HT1080 (cell line): ENCODE measurements at regions not wholly inside any gene's neighbourhood (a gene's known extent, or its start where the extent isn't known, plus 50 kb on each side); places are given as distances from the start of the nearest gene placed in this dataset.

Experiments used
- DNase-seq: peaks from one replicate; pipeline ENCODE4 v3.0.0-alpha.2; 2015; ENCODE audit warnings: low read depth

DNA sequence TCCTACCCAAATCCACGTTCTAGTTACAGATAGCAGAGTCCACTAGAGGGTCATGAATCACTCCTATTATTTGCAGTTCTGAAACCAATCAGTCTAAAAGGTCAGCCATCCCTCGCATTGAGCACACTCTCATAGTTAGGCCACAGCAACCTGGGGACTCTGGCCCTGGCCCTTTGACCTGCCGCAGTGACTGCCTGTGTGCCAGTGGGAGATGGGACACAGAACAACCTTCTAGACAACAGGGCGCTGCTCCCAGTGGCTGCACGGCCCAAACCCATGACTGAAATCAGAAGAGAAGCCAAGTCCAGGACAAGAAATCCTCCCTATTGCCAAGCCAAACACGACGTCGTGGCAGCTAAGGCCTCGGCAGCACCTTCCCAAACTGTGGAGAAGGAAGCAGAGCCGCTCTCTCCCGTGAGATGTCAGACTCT lies 158.5 kb downstream of the HERPUD2 start:
- no peak for DNase-seq

GRCh38 chr7:35533902-35534301 lies 161.0 kb downstream of the HERPUD2 start:
- no peak for DNase-seq

DNA sequence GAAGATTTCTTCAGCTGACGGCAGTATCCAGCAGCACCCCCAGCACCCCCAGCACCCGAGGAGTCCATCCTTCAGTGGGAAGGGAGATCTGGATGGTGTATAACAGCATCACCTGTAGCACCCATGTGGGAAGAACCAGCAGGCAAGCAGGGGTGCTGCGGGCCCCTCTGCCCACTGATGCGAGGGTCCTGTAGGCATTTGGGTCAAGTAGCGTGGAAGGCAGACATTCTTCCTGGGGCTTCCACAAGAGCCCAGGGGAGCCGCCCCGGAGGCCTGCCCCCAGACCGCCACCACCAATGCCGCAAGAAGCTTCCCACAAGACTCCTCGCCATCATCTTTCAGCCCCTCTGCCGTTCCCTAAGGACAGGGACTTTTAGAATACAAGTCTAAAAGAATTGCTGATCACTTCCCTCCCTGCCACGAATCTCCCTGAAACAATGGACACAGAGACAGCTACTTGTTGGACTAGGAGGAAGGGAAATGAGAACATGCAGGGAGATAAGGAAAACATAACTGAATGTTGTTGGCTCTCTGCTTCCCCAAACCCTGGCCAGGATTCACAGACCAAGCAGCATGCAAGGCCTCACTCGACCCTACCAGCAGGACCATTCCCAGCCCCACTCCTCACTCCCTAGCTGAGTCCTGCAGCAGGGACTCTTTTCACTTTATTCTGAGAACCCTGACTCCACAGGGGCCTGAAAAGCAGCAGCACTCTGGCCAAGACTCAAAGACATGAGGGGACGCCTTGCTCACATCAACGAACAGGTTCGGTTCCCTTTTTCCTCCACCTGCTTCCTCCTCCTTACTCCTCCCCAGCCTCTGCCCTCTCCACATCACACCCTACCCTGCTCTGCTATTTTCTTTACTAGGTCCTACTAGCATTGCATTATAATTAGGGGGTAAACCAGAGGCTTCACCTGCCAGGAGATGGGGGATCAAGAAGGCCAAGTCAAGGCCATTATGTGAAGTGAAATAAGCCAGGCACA lies 164.5 kb downstream of the HERPUD2 start:
- no peak for DNase-seq

- no peak for DNase-seq
These were observed 165.2 kb downstream of the HERPUD2 start for GRCh38 chr7:35529713-35530112.

GRCh38 chr7:35528381-35528977 lies 166.5 kb downstream of the HERPUD2 start:
- DNase-seq = no peak

- no peak for DNase-seq
These were observed 168.3 kb downstream of the HERPUD2 start for GRCh38 chr7:35526645-35527044.

- no peak for DNase-seq
These were observed 170.7 kb downstream of the HERPUD2 start for GRCh38 chr7:35524112-35524804.

DNA sequence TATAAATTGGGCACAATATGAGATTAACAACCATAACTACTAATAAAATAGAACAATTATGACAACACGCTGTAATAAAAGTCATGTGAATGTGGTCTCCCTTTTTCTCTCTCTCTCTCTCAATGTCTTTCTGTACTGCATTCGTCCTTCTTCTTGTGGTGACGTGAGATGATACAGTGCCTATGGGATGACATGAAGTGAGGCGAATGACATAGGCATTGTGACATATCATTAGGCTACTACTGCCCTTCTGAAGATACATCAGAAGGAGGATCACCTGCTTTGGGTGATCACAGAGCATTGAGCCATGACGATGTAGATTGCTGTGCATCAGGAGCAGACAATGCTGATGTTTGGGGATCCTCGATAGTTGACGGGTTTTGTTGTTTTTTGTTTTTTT lies 171.6 kb downstream of the HERPUD2 start:
- DNase-seq = no peak

GRCh38 chr7:35522697-35523096 lies 172.2 kb downstream of the HERPUD2 start:
- DNase-seq = no peak

DNA sequence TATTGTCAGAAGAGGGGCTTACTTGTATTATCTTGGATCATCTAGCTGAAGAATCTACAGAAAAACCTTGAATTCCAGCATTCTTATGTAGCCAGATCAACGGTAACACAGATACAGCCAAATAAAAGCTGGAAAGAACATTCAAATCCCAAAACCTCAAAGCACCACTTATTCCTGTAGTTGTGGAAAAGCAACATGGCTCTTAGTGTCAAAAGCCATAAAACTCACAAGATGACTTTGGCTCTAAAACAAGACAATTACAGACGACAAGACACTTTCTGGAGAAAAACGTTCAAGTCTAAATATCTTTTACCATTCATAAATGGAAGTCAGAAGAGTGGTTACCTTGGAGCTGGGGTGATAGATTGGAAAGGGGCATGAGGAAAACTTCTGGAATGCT lies 173.0 kb downstream of the HERPUD2 start:
- no peak for DNase-seq

DNA sequence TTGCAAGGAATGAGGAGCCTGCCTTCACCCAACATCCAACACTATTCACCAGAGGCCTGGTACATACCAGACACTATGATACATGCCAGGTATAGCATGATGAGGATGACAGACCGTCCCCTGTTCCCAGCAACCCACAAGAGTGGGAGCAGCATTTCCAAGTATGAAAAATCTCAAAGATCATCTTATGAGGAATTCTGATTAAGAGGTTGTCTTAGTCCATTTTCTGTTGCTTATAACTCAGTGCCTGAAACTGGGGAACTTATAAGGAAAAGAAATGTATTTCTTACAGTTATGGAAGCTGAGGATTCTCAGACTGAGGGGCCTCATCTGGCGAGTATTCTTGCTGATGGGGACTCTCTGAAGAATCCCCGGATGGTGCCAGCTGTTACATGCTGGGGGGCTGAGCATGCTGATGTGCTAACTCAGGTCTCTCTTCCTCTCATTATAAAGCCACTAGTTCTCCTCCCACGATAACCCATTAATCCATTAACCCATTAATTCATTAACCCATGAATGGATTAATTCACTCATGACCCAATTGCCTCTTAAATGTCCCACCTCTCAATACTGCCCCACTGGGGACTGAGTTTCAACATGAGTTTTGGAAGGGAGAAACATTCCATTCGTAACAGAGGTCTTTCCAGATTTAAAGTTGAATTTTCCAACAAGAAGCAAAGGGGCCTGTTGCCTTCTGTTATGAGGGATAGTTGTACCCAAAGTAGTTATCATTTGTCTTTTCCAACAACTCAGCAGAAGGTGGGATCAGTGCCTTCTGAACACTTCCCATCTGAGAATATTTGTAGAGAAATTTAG lies 173.9 kb downstream of the HERPUD2 start:
- DNase-seq = no peak

DNA sequence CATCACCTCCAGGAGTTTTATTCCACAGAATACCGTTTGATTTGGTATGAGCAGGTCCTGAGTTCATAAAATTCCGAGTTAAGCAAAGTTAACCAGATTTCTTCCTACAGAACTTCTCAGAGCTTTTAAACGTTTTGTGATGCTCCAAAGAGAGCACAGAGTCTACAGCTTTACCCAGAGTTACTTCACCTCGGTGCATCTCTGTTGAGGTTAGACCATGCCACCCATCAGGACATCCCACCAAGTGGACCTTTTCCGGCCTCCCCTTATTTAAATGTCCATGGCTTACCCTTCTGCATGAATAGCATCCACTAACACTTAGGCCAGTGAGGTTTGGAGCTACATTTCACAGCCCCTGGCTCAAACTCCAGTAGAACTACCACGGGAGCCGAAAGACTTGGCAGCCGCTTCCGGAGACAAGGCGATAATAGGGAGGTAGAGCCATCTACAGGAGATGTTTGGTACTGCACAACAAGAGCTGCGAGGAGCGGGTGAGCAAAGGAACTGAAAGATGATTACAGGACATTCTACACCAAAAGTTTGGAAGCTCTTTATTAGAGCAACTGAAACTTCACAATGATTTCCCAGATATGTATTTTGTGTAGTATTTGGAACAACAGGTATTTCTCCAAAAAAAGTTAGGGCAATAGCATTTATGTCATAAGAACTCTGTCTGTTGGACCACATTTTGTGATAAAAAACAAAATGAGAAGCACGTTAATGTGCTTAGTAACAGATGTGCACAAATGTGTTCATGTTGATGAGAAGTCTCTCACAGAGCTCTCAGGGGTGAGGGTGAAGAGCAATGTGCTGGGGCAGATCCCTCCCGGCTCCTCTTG lies 174.7 kb downstream of the HERPUD2 start:
- DNase-seq = peak; percentile 61

- DNase-seq = no peak
These were observed 176.2 kb downstream of the HERPUD2 start for GRCh38 chr7:35518767-35519166.

DNA sequence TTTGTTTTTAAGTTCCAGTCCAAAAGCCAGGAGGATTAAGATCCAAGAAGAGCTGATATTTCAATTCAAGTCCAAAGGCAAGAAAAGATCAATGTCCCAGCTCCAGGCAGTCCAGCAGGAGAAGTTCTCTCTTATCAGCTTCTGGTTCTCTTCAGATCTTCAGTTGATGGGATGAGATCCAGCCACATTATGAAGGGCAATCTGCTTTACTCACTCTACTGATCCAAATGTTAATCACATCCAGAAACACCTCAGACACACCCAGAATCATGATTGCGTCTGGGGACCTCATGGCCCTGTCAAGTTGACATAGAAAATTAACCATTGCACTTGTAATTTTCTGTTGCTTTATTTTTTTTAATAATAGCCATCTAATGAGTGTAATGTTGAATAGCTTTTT lies 178.4 kb downstream of the HERPUD2 start:
- DNase-seq = no peak

DNA sequence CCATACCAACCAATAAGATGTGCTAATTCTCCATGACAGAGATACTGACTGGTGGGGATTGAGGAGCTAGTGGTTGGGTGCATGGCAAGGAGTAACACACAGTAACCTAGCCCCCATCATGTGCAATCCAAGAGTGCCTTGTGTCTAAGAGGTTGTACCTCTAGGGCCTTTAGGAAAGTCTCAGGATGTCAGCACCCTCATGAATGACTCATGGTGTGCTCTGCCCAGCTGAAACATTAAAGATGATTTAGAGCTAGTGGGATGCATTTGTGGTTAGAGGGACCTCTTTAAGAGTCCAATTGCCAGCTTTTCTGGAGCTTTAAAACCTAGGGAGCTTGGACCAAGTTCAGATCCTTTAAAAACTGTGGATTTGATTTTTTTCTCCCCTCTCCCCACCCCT lies 181.1 kb downstream of the HERPUD2 start:
- peak; percentile 19 for DNase-seq

- no peak for DNase-seq
These were observed 181.7 kb downstream of the HERPUD2 start for GRCh38 chr7:35513195-35513594.

- no peak for DNase-seq
These were observed 182.2 kb downstream of the HERPUD2 start for GRCh38 chr7:35512716-35513115.

DNA sequence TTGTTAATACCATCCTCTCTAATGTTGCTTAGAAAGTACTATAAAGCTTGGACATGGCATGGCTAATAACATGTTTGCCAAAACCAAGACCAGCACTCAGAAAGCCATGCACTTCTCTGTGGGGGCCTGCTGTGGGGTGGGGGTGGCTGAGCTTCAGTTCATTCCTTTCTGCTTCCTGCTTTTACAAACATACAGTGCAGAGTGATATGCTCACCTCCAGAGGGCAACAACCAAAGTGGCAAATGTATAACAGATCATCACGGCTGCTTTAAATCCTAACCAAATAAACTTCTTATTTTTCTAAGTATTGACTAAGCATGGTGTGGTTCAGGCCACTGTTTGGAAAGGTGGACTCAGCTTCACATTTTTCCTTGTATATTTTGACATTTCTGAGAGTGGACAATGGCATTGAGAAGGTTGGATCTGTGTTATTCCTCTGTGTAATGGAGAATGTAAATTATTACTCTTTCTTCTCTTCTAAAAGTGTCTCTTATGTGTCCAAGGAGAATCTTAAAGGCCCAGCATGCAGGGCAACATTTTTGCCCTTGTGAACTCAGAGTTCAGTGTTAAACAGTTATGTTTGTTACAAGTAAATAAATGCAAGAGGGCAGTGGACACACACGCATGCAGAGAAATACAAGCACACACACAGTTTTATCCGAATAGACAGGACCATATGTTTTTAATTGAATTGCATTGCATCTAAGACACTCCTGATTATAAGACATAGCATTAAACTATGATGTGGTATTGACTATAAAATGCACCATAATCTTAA lies 186.1 kb downstream of the HERPUD2 start:
- DNase-seq = no peak

GRCh38 chr7:35505066-35505465 lies 189.9 kb downstream of the HERPUD2 start:
- no peak for DNase-seq

DNA sequence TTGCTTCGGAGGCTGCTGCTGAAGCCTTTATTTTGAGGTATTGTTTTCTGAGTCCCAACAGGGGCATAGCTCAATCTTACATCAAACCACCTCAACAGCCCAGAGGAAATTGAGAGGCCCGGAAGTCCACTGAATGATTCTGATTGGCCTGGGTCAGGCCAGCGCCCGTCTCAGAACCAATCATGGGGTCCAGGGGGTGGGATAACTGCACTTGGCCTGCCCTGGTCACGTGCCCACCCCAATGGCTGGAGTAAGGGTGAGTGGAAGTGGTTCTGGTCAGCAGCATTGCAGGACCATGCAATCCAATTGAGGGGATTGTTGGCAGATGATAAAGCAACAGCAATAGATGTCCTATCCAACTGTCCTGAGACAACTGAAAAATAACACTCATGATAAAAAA lies 190.6 kb downstream of the HERPUD2 start:
- peak; percentile 29 for DNase-seq
